K562 (cell line): ENCODE measurements at regions not wholly inside any gene's neighbourhood (a gene's known extent, or its start where the extent isn't known, plus 50 kb on each side); places are given as distances from the start of the nearest gene placed in this dataset.
A peak's percentile ranks its signal among the peaks of the same experiment; 100 is the strongest.

Experiments
- ATAC-seq: fragments of 200-7000 bp; cut with Tn5 transposase; 3 replicates; pipeline ENCODE4 v1.9.1; 2020; ENCODE audit warnings: moderate library complexity
- BruUV-seq: library from RNA; stranded (reverse); fragments of 400-500 nt; replicated peaks from 2 replicates; lab custom pipeline; 2021; lab: Mats Ljungman, UMichigan
- CTCF ChIA-PET: fragments of 300-600 bp; formaldehyde crosslinking; extraction: SDS; loops from one replicate; lab custom pipeline; 2021; ENCODE audit warnings: low intra/inter-chr PET ratio; lab: Yijun Ruan, JAX
- POLR2A ChIA-PET: fragments of 300-600, 350-650 bp; sonication (Branson Sonifier 250); formaldehyde crosslinking; extraction: SDS; loops from one replicate; lab custom pipeline; 2021; ENCODE audit warnings: antibody characterized with exemption, inconsistent platforms; lab: Yijun Ruan, JAX
- DNase-seq, 4 experiments: peaks; one replicate each; pipeline versions ENCODE4 v3.0.0 to v3.0.0-alpha.2; 2011 to 2018; ENCODE audit warnings: low spot score in 3 of 4, mixed read lengths in 3 of 4; ENCODE audit errors: extremely low read depth in 1 of 4
- FAIRE-seq: peaks from 2 replicates; lab custom pipeline; 2011; peaks lifted over from hg19 to GRCh38; lab: Jason Lieb, UNC
- H2AFZ ChIP-seq: 2 replicates; pipeline ENCODE4 v1.6.0; 2011; ENCODE audit warnings: low read depth, low read length, control low read depth, inconsistent platforms
- H3K27ac ChIP-seq: fragments of 200-600 bp; 3 replicates; pipeline ENCODE4 v1.8.0; 2011; ENCODE audit warnings: low read depth, mild to moderate bottlenecking, control low read depth, inconsistent platforms, low read length, moderate library complexity, mixed read lengths; ENCODE audit errors: extremely low read depth
- H3K27me3 ChIP-seq, 2 experiments: fragments of 300-600 bp in 1 of 2; 2 replicates in 1 of 2; 3 replicates in 1 of 2; pipeline versions ENCODE4 v1.6.0 to v1.8.0; 2011; ENCODE audit warnings: inconsistent platforms in 2 of 2, low read length in 2 of 2, mild to moderate bottlenecking in 1 of 2, mixed read lengths in 1 of 2, moderate library complexity in 1 of 2; ENCODE audit not compliant: control insufficient read depth in 2 of 2, insufficient read depth in 2 of 2
- H3K36me3 ChIP-seq: fragments of 300-600 bp; 3 replicates; pipeline ENCODE4 v1.8.0; 2011; ENCODE audit warnings: mild to moderate bottlenecking, low read length, inconsistent platforms; ENCODE audit not compliant: control insufficient read depth, insufficient read depth
- H3K4me1 ChIP-seq, 2 experiments: fragments of 200-600 bp in 1 of 2; replicated peaks in 1 of 2; 2 replicates in 1 of 2; 3 replicates in 1 of 2; pipeline versions ENCODE4 v1.5.1 to v1.8.0; 2011; ENCODE audit warnings: inconsistent platforms in 2 of 2, low read length in 2 of 2, mild to moderate bottlenecking in 1 of 2, mixed read lengths in 1 of 2, moderate library complexity in 1 of 2; ENCODE audit not compliant: control insufficient read depth in 2 of 2, insufficient read depth in 2 of 2
- H3K4me2 ChIP-seq: 2 replicates; pipeline ENCODE4 v1.6.1; 2011; ENCODE audit warnings: low read length, control low read depth, inconsistent platforms, mixed read lengths; ENCODE audit not compliant: insufficient read depth
- H3K4me3 ChIP-seq: fragments of 200-600 bp; sonication (generic), shearing (Covaris generic); 2 replicates; pipeline ENCODE4 v1.5.1; 2016; ENCODE audit warnings: control low read depth, inconsistent platforms
- H3K79me2 ChIP-seq: fragments of 200-600 bp; 3 replicates; pipeline ENCODE4 v1.8.0; 2011; ENCODE audit warnings: low read length, inconsistent platforms; ENCODE audit not compliant: control insufficient read depth, insufficient read depth
- H3K9ac ChIP-seq, 2 experiments: 2 replicates each; pipeline versions ENCODE4 v1.6.0 to v1.6.1; 2011; ENCODE audit warnings: low read depth in 2 of 2, low read length in 2 of 2, control low read depth in 1 of 2, inconsistent platforms in 1 of 2, mild to moderate bottlenecking in 1 of 2, mixed read lengths in 1 of 2; ENCODE audit not compliant: insufficient read depth in 1 of 2
- H3K9me1 ChIP-seq: one replicate; pipeline ENCODE4 v1.6.0; 2011; ENCODE audit warnings: inconsistent platforms, mild to moderate bottlenecking, low read length, moderate library complexity; ENCODE audit not compliant: control insufficient read depth, insufficient read depth
- H3K9me3 ChIP-seq: replicated peaks from 2 replicates; pipeline ENCODE4 v1.5.1; 2011; ENCODE audit warnings: low read depth, low read length, inconsistent platforms; ENCODE audit not compliant: control insufficient read depth, insufficient read depth
- H4K20me1 ChIP-seq: replicated peaks from 2 replicates; pipeline ENCODE4 v1.6.1; 2011; ENCODE audit warnings: low read length, inconsistent platforms, mixed read lengths; ENCODE audit not compliant: control insufficient read depth, insufficient read depth
- CC2D1A ChIP-seq: fragments of 450-650 bp; IDR thresholded peaks from 2 replicates; pipeline ENCODE4 v1.6.1; 2017; ENCODE audit warnings: mild to moderate bottlenecking
- SIRT6 ChIP-seq: IDR thresholded peaks from one replicate; pipeline ENCODE4 v1.6.1; 2012; ENCODE audit warnings: low read depth, mild to moderate bottlenecking, control low read depth, inconsistent platforms, low read length, moderate library complexity
- SNIP1 ChIP-seq: fragments of 450-650 bp; IDR thresholded peaks from 2 replicates; pipeline ENCODE4 v1.7.1; 2017; ENCODE audit warnings: low read depth, mild to moderate bottlenecking
- TFE3 ChIP-seq: fragments of 450-650 bp; formaldehyde crosslinking; IDR thresholded peaks from 2 replicates; pipeline ENCODE4 v1.4.0; 2020; ENCODE audit warnings: mild to moderate bottlenecking, mixed read lengths
- ZBTB40 ChIP-seq, 2 experiments: fragments of 450-650 bp in 1 of 2; sonication (generic) in 1 of 2; formaldehyde crosslinking in 1 of 2; IDR thresholded peaks; 2 replicates each; pipeline versions ENCODE4 v1.7.1 to v1.9.0; 2016 to 2022; ENCODE audit warnings: inconsistent platforms in 1 of 2, mild to moderate bottlenecking in 1 of 2, missing genetic modification reagents in 1 of 2
- ZNF830 ChIP-seq: fragments of 250-450 bp; sonication (Bioruptor Pico); IDR thresholded peaks from 2 replicates; pipeline ENCODE4 v1.5.0; 2021; ENCODE audit warnings: mild to moderate bottlenecking
- WGBS: fragments of 100-300 bp; shearing (Covaris generic); methylation state at CpG from one replicate; pipeline ENCODE4 v1.1.6; 2016; ENCODE audit warnings: low coverage, mixed read lengths; ENCODE audit not compliant: insufficient coverage; ENCODE audit errors: missing lambda C conversion rate; 5-methylcytosine and 5-hydroxymethylcytosine counted together
- in situ Hi-C: fragments of 300-500 bp; cut with MboI; formaldehyde crosslinking; loops from 4 replicates; pipeline ENCODE4 v1.15.0; 2018; ENCODE audit warnings: inconsistent platforms, mixed read lengths
- intact Hi-C: fragments of 100-400 bp; cut with micrococcal nuclease; formaldehyde crosslinking; loops from 2 replicates; pipeline ENCODE4 v1.14.2; 2022

- no peak for DNase-seq
- H3K27me3 ChIP-seq = no peaks in the 10 kb centered on the region
- no peak for ATAC-seq
- BruUV-seq = no TSS peak
- 0% methylated on average over 5 of the region's 5 CpGs for WGBS
- POLR2A ChIA-PET = no interaction called here
- H3K4me2 ChIP-seq = no peak overlapping the region
- FAIRE-seq = no peak
- no peaks in the 10 kb centered on the region for H3K4me1 ChIP-seq
- no peak overlapping the region for H2AFZ ChIP-seq
- no peaks in the 10 kb centered on the region for H3K36me3 ChIP-seq
- no peaks in the 10 kb centered on the region for H3K9me1 ChIP-seq
- intact Hi-C loops (no loop called here), in situ Hi-C loops (no loop called here)
- TF ChIP-seq ZNF830 (CRISPR knock-in tag) = no peak
- peak; percentile 10; the same call in 1 of the 2 replicates for TF ChIP-seq TFE3 (CRISPR knock-in tag)
- H3K79me2 ChIP-seq = no peaks in the 10 kb centered on the region
- H3K27ac ChIP-seq = no peak overlapping the region
- H3K9me3 ChIP-seq = no peaks in the 10 kb centered on the region
- no peak overlapping the region for H3K4me3 ChIP-seq
- H4K20me1 ChIP-seq = no peaks in the 10 kb centered on the region
- no peak overlapping the region for H3K9ac ChIP-seq
- CTCF ChIA-PET = no interaction called here
Observed at GRCh38 chr2:35447215-35447614, 908.4 kb upstream of the CRIM1 start.

GRCh38 chr2:35443087-35443486 is 912.5 kb upstream of the CRIM1 start:
- no peak for DNase-seq
- ChIA-PET POLR2A (no interaction called here), CTCF (no interaction called here)
- H3K4me1 ChIP-seq = no peaks in the 10 kb centered on the region
- no peak overlapping the region for H2AFZ ChIP-seq
- H3K27ac ChIP-seq = no peak overlapping the region
- no peaks in the 10 kb centered on the region for H4K20me1 ChIP-seq
- no TSS peak for BruUV-seq
- intact Hi-C loops = no loop called here
- no peak overlapping the region for H3K9ac ChIP-seq
- no peaks in the 10 kb centered on the region for H3K36me3 ChIP-seq
- no peaks in the 10 kb centered on the region for H3K27me3 ChIP-seq
- no peak for ATAC-seq
- no peak overlapping the region for H3K4me3 ChIP-seq
- in situ Hi-C loops = no loop called here
- H3K9me3 ChIP-seq = no peaks in the 10 kb centered on the region
- H3K9me1 ChIP-seq = no peaks in the 10 kb centered on the region
- no peak for FAIRE-seq
- no peaks in the 10 kb centered on the region for H3K79me2 ChIP-seq
- H3K4me2 ChIP-seq = no peak overlapping the region
- TF ChIP-seq ZBTB40 (IDR thresholded peaks at IDR 0.05) (no peak), ZBTB40 (CRISPR knock-in tag; IDR thresholded peaks at IDR 0.05) (no peak), SNIP1 (no peak), CC2D1A (no peak), SIRT6 (no peak)
